NB4 (cell line): ENCODE measurements at regions not wholly inside any gene's neighbourhood (a gene's known extent, or its start where the extent isn't known, plus 50 kb on each side); places are given as distances from the start of the nearest gene placed in this dataset.
"Not testable (repeated sequence)": the region's sequence is repeated elsewhere in the genome, so short reads cannot be mapped to it uniquely, and the experiment has no call there.

Experiments
- DNase-seq: peaks from one replicate; pipeline ENCODE4 v3.0.0; 2010; ENCODE audit warnings: low read depth
- H3K4me3 ChIP-seq: one replicate; pipeline ENCODE4 v1.5.1; 2011; ENCODE audit warnings: mild to moderate bottlenecking, low read depth, low read length, moderate library complexity
- MYC ChIP-seq: IDR thresholded peaks from 2 replicates; pipeline ENCODE4 v1.6.1; 2011; ENCODE audit warnings: low read depth, low read length
- POLR2A ChIP-seq: IDR thresholded peaks from 2 replicates; pipeline ENCODE4 v1.6.1; 2011; ENCODE audit warnings: mild to moderate bottlenecking; ENCODE audit not compliant: insufficient read length; ENCODE audit errors: extremely low read depth
- TF ChIP-seq, protein P1 (sequence below): IDR thresholded peaks from 2 replicates; pipeline ENCODE4 v1.6.1; 2011; ENCODE audit warnings: low read depth, low read length
- TF ChIP-seq, protein P2 (sequence below): IDR thresholded peaks from one replicate; pipeline ENCODE4 v1.5.1; 2012; ENCODE audit warnings: low read depth, low read length

DNA sequence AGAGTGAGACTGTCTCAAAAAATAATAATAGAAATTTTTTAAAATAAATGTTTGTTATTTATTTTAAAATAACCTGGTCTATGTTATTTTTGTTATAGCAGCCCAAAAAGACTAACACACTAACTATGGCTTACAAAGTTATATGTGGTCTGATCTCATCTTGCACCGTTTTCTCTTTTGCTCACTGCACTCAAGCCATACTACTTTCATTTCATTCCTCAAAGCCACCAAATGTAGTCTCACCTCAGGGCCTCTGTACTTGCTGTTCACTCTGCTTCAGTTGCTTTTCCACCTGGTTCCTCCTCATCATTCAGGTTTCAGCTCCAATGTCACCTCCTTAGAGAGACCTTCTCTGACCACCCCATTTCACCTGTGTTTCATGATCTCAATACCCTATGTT lies 55.2 kb upstream of the MDM1 start:
- no peak for DNase-seq
- no peak for TF ChIP-seq POLR2A
- no peak overlapping the region for H3K4me3 ChIP-seq

DNA sequence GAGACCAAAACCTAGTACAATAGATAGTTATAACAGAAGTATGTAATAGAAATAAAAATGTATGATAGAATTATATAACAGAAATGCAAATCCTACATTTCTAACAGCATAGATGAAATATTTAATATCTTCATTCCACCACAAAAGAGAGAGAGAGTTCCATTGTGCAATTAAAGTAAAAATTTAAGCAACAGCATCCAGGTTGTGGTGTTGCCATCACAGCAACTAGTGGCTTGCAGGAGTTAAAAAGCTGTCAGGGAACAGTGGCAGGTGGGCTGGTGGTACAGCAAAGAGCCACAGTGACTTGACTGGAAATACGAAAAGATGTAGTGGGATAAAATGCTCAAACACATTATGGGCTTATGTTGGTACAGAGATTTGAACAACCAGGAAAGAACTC lies 57.1 kb upstream of the MDM1 start:
- no peak overlapping the region for H3K4me3 ChIP-seq
- peak; percentile 31 for DNase-seq
- TF ChIP-seq MYC (no peak), POLR2A (no peak)
- TF ChIP-seq, protein P1, sequence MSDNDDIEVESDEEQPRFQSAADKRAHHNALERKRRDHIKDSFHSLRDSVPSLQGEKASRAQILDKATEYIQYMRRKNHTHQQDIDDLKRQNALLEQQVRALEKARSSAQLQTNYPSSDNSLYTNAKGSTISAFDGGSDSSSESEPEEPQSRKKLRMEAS: no peak
- TF ChIP-seq, protein P2, sequence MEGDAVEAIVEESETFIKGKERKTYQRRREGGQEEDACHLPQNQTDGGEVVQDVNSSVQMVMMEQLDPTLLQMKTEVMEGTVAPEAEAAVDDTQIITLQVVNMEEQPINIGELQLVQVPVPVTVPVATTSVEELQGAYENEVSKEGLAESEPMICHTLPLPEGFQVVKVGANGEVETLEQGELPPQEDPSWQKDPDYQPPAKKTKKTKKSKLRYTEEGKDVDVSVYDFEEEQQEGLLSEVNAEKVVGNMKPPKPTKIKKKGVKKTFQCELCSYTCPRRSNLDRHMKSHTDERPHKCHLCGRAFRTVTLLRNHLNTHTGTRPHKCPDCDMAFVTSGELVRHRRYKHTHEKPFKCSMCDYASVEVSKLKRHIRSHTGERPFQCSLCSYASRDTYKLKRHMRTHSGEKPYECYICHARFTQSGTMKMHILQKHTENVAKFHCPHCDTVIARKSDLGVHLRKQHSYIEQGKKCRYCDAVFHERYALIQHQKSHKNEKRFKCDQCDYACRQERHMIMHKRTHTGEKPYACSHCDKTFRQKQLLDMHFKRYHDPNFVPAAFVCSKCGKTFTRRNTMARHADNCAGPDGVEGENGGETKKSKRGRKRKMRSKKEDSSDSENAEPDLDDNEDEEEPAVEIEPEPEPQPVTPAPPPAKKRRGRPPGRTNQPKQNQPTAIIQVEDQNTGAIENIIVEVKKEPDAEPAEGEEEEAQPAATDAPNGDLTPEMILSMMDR: no peak

DNA sequence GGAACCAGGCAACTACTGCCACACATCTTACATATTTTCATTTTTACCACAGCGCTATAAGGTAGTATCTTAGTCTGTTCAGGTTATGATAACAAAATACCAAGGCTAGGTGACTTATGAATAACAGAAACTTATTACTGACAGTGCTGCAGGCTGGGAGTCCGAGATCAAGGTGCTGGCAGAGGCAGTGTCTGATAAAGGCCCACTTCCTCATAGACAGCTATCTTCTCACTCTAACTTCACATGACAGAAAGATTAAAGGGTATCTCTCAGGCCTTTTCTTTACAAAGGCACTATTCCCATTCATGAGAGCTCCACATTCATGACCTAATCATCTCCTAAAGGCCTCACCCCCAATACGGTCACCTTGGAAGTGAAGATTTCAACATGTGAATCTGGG lies 59.8 kb upstream of the MDM1 start:
- DNase-seq: no peak
- TF ChIP-seq, protein P1: no peak
- TF ChIP-seq MYC (no peak), POLR2A (no peak)
- TF ChIP-seq, protein P2: no peak
- no peak overlapping the region for H3K4me3 ChIP-seq

DNA sequence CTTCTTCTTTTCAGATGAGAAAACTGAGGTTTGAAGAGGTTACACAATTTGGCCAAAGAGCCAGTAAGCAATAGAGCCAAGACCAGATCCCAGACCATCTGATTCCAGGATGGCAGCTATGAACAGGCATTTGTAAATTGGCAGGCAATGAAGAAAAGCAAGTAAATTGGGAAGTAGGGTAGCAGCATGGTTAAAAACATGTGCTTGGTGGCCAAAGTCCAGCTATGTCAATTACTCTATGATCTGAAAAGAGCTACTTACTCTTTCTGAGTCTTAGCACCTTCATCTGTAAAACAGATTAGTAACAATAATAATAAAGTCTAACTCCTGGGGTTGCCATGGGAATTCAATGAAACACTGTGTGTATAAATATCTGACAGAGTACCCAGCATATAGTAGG lies 60.2 kb upstream of the MDM1 start:
- TF ChIP-seq, protein P1: peak; percentile 60
- no peak for TF ChIP-seq MYC
- DNase-seq: no peak
- H3K4me3 ChIP-seq: no peak overlapping the region

DNA sequence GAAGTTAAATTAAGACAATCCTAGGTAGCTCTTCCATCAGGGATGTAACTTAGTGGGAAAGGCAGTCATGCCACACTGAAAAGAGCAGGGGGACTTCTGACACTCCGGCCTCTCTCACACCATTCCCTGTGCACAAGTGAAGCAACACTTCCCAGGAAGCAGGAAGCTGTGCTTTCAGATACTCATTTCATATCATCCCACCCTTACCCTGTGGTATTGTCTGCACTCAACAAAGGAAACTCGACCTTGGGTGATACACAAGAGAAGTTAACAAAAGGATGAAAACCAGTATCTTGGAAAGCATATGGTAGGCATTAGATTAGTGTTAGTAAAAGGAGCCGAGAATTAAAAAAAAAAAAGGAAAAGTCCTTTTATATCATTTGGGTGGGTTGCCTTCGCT lies 61.3 kb upstream of the MDM1 start:
- H3K4me3 ChIP-seq: no peak overlapping the region
- no peak for TF ChIP-seq MYC
- TF ChIP-seq, protein P2: no peak
- TF ChIP-seq, protein P1: no peak
- no peak for TF ChIP-seq POLR2A
- no peak for DNase-seq

DNA sequence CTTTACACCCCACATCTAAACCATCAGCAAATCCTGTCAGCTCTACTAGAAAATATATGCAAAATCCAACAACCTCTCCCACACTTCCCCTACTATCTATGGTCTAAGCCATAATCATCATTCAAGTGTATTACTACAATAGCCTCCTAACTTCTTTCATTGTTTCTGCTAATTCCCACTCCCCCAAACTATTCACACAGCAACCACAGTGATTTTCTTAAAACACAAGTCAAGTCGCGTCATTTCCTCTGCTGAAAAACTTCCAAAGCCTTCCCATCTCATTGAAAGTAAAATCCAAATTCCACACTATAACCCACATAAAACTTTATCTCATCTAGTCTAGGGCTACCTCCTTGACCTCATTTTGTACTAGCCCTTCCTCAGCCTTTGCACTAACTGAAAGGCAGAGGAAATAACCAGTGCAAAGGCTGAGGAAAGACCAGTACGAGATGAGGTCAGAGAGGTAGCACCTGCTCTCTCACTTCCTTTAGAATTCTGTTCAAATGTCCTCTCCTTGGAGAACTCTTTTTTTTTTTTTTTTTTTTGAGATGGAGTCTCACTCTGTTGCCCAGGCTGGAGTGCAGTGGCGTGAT lies 65.5 kb upstream of the MDM1 start:
- TF ChIP-seq, protein P2: no peak
- TF ChIP-seq, protein P1: no peak
- TF ChIP-seq POLR2A (no peak), MYC (no peak)
- DNase-seq: no peak
- no peak overlapping the region for H3K4me3 ChIP-seq

DNA sequence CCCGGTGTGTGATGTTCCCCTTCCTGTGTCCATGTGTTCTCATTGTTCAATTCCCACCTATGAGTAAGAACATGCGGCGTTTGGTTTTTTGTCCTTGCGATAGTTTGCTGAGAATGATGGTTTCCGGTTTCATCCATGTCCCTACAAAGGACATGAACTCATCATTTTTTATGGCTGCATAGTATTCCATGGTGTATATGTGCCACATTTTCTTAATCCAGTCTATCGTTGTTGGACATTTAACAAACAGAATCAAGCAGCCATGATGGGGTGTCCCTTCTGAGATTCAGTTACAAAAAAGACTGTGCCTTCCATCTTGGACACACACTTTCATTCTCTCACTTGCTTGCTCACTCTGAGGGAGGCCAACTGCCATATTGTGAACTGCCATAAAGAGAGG lies 66.5 kb upstream of the MDM1 start:
- not testable (repeated sequence) for H3K4me3 ChIP-seq, DNase-seq
